ENCODE measurements at regions not wholly inside any gene's neighbourhood (a gene's known extent, or its start where the extent isn't known, plus 50 kb on each side); places are given as distances from the start of the nearest gene placed in this dataset.

GRCh38 chr7:140283472-140283871 is 106.7 kb upstream of the KDM7A start:
- intact Hi-C loops (cut with DNase I): no loop called here
- H3K4me1 ChIP-seq: no peaks in the 10 kb centered on the region
- H3K27me3 ChIP-seq: no peaks in the 10 kb centered on the region
- no peaks in the 10 kb centered on the region for H3K9me3 ChIP-seq
- H3K36me3 ChIP-seq: no peaks in the 10 kb centered on the region
- no peak overlapping the region for H3K27ac ChIP-seq
- no peak for DNase-seq
- no peak overlapping the region for H3K9ac ChIP-seq (ENCODE audit: low read depth in 2 of 2, low read length in 2 of 2)
- no peak overlapping the region for H3K4me3 ChIP-seq
- no peak for TF ChIP-seq CTCF (IDR thresholded peaks at IDR 0.05)

- no peak for TF ChIP-seq CTCF (IDR thresholded peaks at IDR 0.05)
- Histone ChIP-seq H3K9me3 (no peaks in the 10 kb centered on the region), H3K4me1 (no peaks in the 10 kb centered on the region), H3K27ac (no peak overlapping the region), H3K27me3 (no peaks in the 10 kb centered on the region), H3K9ac (ENCODE audit: low read depth in 2 of 2, low read length in 2 of 2) (no peak overlapping the region), H3K4me3 (no peak overlapping the region), H3K36me3 (no peaks in the 10 kb centered on the region)
- DNase-seq: no peak
- intact Hi-C loops (cut with DNase I): no loop called here
Observed at GRCh38 chr7:140281960-140282359, 105.2 kb upstream of the KDM7A start.

GRCh38 chr7:140281255-140281654 is 104.5 kb upstream of the KDM7A start:
- DNase-seq: no peak
- Histone ChIP-seq H3K9me3 (no peaks in the 10 kb centered on the region), H3K36me3 (no peaks in the 10 kb centered on the region), H3K27ac (no peak overlapping the region), H3K27me3 (no peaks in the 10 kb centered on the region), H3K4me1 (no peaks in the 10 kb centered on the region), H3K9ac (ENCODE audit: low read depth in 2 of 2, low read length in 2 of 2) (no peak overlapping the region), H3K4me3 (no peak overlapping the region)
- intact Hi-C loops (cut with DNase I): no loop called here
- no peak for TF ChIP-seq CTCF (IDR thresholded peaks at IDR 0.05)

GRCh38 chr7:140276001-140276400 is 99.2 kb upstream of the KDM7A start:
- H3K36me3 ChIP-seq: no peaks in the 10 kb centered on the region
- no peaks in the 10 kb centered on the region for H3K9me3 ChIP-seq
- no peak overlapping the region for H3K4me3 ChIP-seq
- H3K4me1 ChIP-seq: no peaks in the 10 kb centered on the region
- H3K27me3 ChIP-seq: no peaks in the 10 kb centered on the region
- no peak for TF ChIP-seq CTCF (IDR thresholded peaks at IDR 0.05)
- intact Hi-C loops (cut with DNase I): no loop called here
- no peak for DNase-seq
- no peak overlapping the region for H3K27ac ChIP-seq
- H3K9ac ChIP-seq (ENCODE audit: low read depth in 2 of 2, low read length in 2 of 2): no peak overlapping the region

- Histone ChIP-seq H3K9ac (ENCODE audit: low read depth in 2 of 2, low read length in 2 of 2) (no peak overlapping the region), H3K4me3 (no peak overlapping the region)
- TF ChIP-seq CTCF (IDR thresholded peaks at IDR 0.05): no peak
Observed at GRCh38 chr7:140275069-140275965, 98.5 kb upstream of the KDM7A start.

More at GRCh38 chr7:140275069-140275965, 98.5 kb upstream of the KDM7A start:
- H3K27me3 ChIP-seq: no peaks in the 10 kb centered on the region
- H3K27ac ChIP-seq: no peak overlapping the region
- intact Hi-C loops (cut with DNase I): no loop called here
- DNase-seq: no peak
- H3K36me3 ChIP-seq: no peaks in the 10 kb centered on the region
- no peaks in the 10 kb centered on the region for H3K4me1 ChIP-seq
- H3K9me3 ChIP-seq: no peaks in the 10 kb centered on the region

All from colonic mucosa (tissue), 4 donors.